HEK293 (cell line): ENCODE measurements at regions not wholly inside any gene's neighbourhood (a gene's known extent, or its start where the extent isn't known, plus 50 kb on each side); places are given as distances from the start of the nearest gene placed in this dataset.

ENCODE experiments used
- IKZF3 ChIP-seq: fragments of 450-650 bp; IDR thresholded peaks from 2 replicates; pipeline ENCODE4 v1.5.0; 2018; ENCODE audit warnings: missing biosample characterization, mild to moderate bottlenecking, missing genetic modification characterization, moderate library complexity
- SP3 ChIP-seq: fragments of 450-650 bp; formaldehyde crosslinking; IDR thresholded peaks from 2 replicates; pipeline ENCODE4 v1.5.1; 2016; ENCODE audit warnings: missing biosample characterization, missing genetic modification characterization
- ZFP41 ChIP-seq: fragments of 450-650 bp; formaldehyde crosslinking; IDR thresholded peaks from 2 replicates; pipeline ENCODE4 v1.5.1; 2016; ENCODE audit warnings: missing biosample characterization, missing genetic modification characterization, borderline replicate concordance
- ZNF112 ChIP-seq: fragments of 450-650 bp; formaldehyde crosslinking; IDR thresholded peaks from 2 replicates; pipeline ENCODE4 v1.5.0; 2017; ENCODE audit warnings: missing biosample characterization, missing genetic modification characterization
- ZNF121 ChIP-seq: fragments of 450-650 bp; formaldehyde crosslinking; IDR thresholded peaks from 2 replicates; pipeline ENCODE4 v1.5.1; 2016; ENCODE audit warnings: missing biosample characterization, missing genetic modification characterization
- ZNF133 ChIP-seq: fragments of 450-650 bp; formaldehyde crosslinking; IDR thresholded peaks from 2 replicates; pipeline ENCODE4 v1.5.1; 2016; ENCODE audit warnings: missing biosample characterization, missing genetic modification characterization
- ZNF174 ChIP-seq: fragments of 450-650 bp; formaldehyde crosslinking; IDR thresholded peaks from 2 replicates; pipeline ENCODE4 v1.5.0; 2017; ENCODE audit warnings: missing biosample characterization, mild to moderate bottlenecking, missing genetic modification characterization
- ZNF426 ChIP-seq: fragments of 450-650 bp; formaldehyde crosslinking; IDR thresholded peaks from 2 replicates; pipeline ENCODE4 v1.5.1; 2017; ENCODE audit warnings: missing biosample characterization, missing genetic modification characterization, mild to moderate bottlenecking, inconsistent platforms, moderate library complexity
- TF ChIP-seq, protein P1 (sequence below): fragments of 450-650 bp; formaldehyde crosslinking; IDR thresholded peaks from 2 replicates; pipeline ENCODE4 v1.5.1; 2016; ENCODE audit warnings: missing biosample characterization, missing genetic modification characterization

DNA sequence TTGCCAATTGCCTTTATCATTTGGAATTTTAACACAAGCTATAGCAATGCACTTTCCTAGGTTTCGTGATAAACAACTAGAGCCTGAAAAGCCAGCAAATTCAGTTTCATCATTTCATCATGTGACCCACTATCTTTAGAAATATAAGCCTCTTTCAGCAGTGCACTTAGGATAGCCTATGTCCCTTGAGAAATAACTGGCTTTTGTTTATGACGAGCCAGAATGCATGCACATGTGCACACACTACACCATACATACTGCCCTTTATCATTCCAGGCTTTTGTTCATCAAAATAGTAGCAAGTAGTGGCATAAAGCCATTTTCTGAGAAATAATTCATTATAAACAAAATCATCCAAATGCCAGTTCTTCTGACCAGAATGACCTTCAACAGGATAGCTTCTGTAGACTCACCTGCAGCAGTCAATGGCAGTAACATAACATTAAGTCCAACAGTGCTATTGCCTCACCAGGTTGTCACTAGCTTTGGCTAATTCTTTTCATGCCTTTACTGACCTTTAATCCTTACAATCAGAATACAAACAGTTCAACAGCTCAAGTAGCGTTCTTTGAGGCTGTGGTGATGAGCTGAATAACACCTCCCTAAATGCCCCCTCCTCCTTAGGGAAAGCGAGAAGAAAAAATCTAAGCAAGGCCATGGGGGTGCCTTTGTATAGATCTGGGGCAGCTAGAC lies 132.3 kb upstream of the SMARCA2 start:
- no peak for TF ChIP-seq ZFP41 (tag by site-specific recombination)
- TF ChIP-seq, protein P1, sequence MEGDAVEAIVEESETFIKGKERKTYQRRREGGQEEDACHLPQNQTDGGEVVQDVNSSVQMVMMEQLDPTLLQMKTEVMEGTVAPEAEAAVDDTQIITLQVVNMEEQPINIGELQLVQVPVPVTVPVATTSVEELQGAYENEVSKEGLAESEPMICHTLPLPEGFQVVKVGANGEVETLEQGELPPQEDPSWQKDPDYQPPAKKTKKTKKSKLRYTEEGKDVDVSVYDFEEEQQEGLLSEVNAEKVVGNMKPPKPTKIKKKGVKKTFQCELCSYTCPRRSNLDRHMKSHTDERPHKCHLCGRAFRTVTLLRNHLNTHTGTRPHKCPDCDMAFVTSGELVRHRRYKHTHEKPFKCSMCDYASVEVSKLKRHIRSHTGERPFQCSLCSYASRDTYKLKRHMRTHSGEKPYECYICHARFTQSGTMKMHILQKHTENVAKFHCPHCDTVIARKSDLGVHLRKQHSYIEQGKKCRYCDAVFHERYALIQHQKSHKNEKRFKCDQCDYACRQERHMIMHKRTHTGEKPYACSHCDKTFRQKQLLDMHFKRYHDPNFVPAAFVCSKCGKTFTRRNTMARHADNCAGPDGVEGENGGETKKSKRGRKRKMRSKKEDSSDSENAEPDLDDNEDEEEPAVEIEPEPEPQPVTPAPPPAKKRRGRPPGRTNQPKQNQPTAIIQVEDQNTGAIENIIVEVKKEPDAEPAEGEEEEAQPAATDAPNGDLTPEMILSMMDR (tag by site-specific recombination): no peak
- no peak for TF ChIP-seq ZNF112 (tag by site-specific recombination)
- TF ChIP-seq ZNF121: no peak
- TF ChIP-seq SP3: no peak
- TF ChIP-seq IKZF3 (tag by site-specific recombination): no peak
- no peak for TF ChIP-seq ZNF133
- TF ChIP-seq ZNF174: no peak
- TF ChIP-seq ZNF426 (tag by site-specific recombination): no peak
